GM06990 (cell line): ENCODE measurements at regions not wholly inside any gene's neighbourhood (a gene's known extent, or its start where the extent isn't known, plus 50 kb on each side); places are given as distances from the start of the nearest gene placed in this dataset.

Experiments used
- DNase-seq: peaks from one replicate; pipeline ENCODE4 v3.0.0-alpha.2; 2011; ENCODE audit not compliant: insufficient read length; ENCODE audit errors: extremely low read depth
- H3K27me3 ChIP-seq: replicated peaks from 2 replicates; pipeline ENCODE4 v1.6.0; 2011; ENCODE audit warnings: low read length; ENCODE audit not compliant: control insufficient read depth, insufficient read depth
- H3K36me3 ChIP-seq: 2 replicates; pipeline ENCODE4 v1.5.1; 2011; ENCODE audit warnings: low read length; ENCODE audit not compliant: control insufficient read depth, insufficient read depth
- H3K4me3 ChIP-seq: replicated peaks from 2 replicates; pipeline ENCODE4 v1.5.1; 2011; ENCODE audit warnings: low read depth, mild to moderate bottlenecking, control low read depth, low read length
- TF ChIP-seq, protein P1 (sequence below): IDR thresholded peaks from 2 replicates; pipeline ENCODE4 v1.5.1; 2011; ENCODE audit warnings: low read length, control low read depth, mild to moderate bottlenecking, inconsistent platforms; ENCODE audit not compliant: insufficient read depth, poor library complexity, severe bottlenecking

DNA sequence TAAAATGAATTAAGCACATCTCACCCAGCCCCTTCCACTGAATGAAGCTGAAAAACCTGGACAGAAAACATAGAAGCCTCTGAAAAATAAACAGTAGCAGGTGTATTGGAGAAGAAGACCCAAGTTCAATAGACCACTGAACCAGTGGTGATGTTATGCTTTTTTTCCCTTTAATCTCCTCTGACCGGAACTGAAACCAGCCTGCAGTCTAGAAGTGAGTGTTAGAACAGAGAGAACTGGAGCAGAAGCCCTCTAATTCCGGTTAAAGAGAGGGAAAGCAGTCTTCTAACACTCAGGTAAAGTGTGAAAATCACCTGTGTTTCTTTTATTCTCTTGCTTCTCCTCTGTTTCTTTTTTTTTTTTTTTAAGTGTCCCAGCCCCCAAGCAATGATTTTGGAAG, 83.5 kb upstream of the CCL21 start:
- TF ChIP-seq, protein P1, sequence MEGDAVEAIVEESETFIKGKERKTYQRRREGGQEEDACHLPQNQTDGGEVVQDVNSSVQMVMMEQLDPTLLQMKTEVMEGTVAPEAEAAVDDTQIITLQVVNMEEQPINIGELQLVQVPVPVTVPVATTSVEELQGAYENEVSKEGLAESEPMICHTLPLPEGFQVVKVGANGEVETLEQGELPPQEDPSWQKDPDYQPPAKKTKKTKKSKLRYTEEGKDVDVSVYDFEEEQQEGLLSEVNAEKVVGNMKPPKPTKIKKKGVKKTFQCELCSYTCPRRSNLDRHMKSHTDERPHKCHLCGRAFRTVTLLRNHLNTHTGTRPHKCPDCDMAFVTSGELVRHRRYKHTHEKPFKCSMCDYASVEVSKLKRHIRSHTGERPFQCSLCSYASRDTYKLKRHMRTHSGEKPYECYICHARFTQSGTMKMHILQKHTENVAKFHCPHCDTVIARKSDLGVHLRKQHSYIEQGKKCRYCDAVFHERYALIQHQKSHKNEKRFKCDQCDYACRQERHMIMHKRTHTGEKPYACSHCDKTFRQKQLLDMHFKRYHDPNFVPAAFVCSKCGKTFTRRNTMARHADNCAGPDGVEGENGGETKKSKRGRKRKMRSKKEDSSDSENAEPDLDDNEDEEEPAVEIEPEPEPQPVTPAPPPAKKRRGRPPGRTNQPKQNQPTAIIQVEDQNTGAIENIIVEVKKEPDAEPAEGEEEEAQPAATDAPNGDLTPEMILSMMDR = no peak

DNA sequence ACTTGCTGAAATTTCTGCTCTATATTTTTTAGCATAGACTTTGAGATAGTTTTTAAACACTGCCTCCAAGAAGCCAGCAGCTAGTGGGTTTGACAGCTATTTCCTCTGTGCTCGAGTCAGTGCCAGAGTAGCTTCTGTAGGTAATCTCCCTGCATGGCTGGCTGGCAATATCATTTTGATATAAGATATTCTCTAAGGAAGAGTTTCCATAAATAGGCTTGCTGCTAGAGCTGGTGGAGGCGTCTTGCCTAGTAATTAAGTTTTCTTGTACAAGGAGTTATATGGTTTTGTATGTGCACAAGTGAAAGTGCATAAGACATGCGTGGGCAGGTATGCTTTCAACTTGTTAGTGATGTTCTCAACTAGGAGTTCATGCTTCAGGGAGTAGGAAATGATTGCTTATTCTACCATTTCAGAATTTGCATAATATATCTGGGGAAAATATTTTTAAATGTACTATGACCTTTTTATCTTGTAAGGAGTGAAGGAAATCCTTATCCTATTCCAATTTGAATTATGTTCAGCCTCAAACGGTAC, 74.1 kb upstream of the CCL21 start:
- Histone ChIP-seq H3K4me3 (no peak overlapping the region), H3K27me3 (peaks cover 2% of the 10 kb centered on the region; the same call in 1 of the 2 replicates), H3K36me3 (no peaks in the 10 kb centered on the region)
- TF ChIP-seq, protein P1 = no peak
- DNase-seq = no peak

More for the DNA sequence above, 83.5 kb upstream of the CCL21 start:
- H3K27me3 ChIP-seq = no peaks in the 10 kb centered on the region; the same call in 1 of the 2 replicates
- H3K4me3 ChIP-seq = no peak overlapping the region
- no peaks in the 10 kb centered on the region for H3K36me3 ChIP-seq
- no peak for DNase-seq

DNA sequence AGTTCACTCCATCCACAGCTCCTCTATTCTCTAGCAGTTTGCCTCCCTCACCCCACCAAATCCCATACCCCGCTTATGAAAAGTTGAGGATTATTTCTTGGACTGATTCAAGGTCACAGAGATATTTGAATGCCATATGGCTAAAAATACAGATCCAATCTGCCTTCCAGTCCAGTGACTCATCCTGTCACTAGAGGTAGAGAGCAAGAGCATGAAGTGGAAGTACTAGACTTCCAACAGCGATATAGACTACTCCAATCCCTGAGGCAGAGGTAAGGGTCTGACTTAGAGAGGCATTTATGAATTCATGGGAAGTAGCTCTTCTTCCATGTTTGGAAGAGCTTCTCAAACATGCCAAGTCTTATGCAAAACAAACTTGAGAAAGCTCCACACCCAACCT, 72.4 kb upstream of the CCL21 start:
- no peak for DNase-seq
- Histone ChIP-seq H3K36me3 (no peaks in the 10 kb centered on the region), H3K27me3 (peaks cover 3% of the 10 kb centered on the region; the same call in 1 of the 2 replicates), H3K4me3 (no peak overlapping the region)
- TF ChIP-seq, protein P1 = no peak

DNA sequence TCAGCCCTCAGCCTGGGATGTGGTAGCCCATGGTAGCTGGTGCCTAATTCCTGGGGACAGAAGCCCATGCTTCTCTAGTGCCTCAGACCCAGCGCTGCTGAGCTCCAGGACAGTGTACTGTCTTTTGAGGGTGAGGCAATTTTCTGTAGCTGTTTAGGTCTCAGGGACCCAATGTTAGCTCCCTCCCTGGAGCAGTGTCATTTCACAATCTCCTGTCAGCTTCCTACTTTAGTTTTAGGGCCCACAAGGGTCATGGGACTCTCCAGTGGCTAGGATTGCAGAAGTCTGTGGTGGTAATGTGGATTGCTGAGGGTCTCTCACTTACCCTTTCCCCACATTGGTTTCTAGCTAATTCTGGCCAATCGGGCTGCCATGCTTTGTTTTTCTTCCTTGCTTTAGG, 67.7 kb upstream of the CCL21 start:
- Histone ChIP-seq H3K27me3 (peaks cover 2% of the 10 kb centered on the region; the same call in 1 of the 2 replicates), H3K4me3 (no peak overlapping the region), H3K36me3 (no peaks in the 10 kb centered on the region)
- no peak for DNase-seq
- TF ChIP-seq, protein P1 = no peak

DNA sequence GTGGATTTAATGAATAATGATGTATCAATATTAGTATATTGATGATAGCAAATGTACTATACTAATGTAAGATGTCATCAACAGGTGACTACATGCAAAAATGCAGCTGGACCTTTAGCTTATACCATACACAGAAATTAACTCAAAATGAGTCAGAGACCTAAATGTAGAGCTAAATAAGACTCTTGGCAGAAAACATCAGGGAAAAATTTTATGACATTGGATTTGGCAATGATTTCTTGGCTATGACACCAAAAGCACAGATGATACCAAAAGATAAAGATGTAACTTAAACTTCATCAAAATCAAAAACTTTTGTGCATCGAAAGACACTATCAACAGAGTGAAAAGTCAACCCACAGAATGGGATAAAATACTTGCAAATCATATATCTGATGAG, 64.0 kb upstream of the CCL21 start:
- TF ChIP-seq, protein P1 = no peak
- H3K4me3 ChIP-seq = no peak overlapping the region

DNA sequence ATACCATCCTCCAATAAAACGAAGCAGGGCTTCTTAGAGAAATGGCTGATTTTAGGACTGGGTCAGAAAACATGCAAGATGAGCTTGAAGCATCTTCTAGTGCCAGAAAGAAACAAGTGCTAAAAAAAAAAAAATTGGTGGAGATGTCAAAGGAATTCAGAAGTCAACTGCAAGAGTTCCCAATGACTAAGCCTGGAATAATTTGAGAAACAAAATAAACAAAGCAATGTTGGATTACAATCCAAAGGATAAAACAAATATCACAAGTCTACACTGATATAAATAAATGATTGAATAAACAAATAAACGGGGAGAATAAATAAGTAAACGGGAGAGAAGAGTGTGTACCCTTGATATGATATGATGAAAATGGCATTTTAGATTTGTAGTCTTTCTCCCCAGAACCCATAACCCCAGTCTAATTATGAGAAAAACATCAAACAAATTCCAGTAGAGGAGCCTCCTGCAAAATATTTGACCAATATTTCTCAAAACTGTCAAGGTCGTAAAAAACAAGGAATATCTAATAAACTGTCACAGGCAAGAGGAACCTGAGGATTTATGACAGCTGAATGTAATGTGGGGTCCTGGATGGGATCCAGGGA, 63.5 kb upstream of the CCL21 start:
- Histone ChIP-seq H3K36me3 (no peaks in the 10 kb centered on the region), H3K4me3 (no peak overlapping the region), H3K27me3 (peaks cover 2% of the 10 kb centered on the region; the same call in 1 of the 2 replicates)
- TF ChIP-seq, protein P1 = no peak
- no peak for DNase-seq

More for the DNA sequence above, 64.0 kb upstream of the CCL21 start:
- H3K27me3 ChIP-seq = peaks cover 2% of the 10 kb centered on the region; the same call in 1 of the 2 replicates
- no peak for DNase-seq
- H3K36me3 ChIP-seq = no peaks in the 10 kb centered on the region
